Neural cell (in vitro differentiated cells): ENCODE measurements at regions not wholly inside any gene's neighbourhood (a gene's known extent, or its start where the extent isn't known, plus 50 kb on each side); places are given as distances from the start of the nearest gene placed in this dataset.

ENCODE experiments used
- H2AFZ ChIP-seq: fragments of 200-600, 300-800 bp; sonication (generic), shearing (Covaris generic); 2 replicates; pipeline ENCODE4 v1.6.0; 2014; ENCODE audit warnings: low read depth, mild to moderate bottlenecking, antibody characterized with exemption, low read length, moderate library complexity
- H3F3A ChIP-seq: fragments of 200-600 bp; shearing (Covaris generic); 2 replicates; pipeline ENCODE4 v1.6.1; 2016; ENCODE audit warnings: mild to moderate bottlenecking, moderate library complexity, mixed read lengths, antibody characterized with exemption, low read length; ENCODE audit not compliant: insufficient read depth, poor library complexity, severe bottlenecking
- H3K27ac ChIP-seq: fragments of 200-600, 300-800 bp; sonication (generic), shearing (Covaris generic); 2 replicates; pipeline ENCODE4 v1.5.1; 2014; ENCODE audit warnings: mild to moderate bottlenecking, low read length, moderate library complexity
- H3K27me3 ChIP-seq: fragments of 300-800, 200-600 bp; sonication (generic), shearing (Covaris generic); 2 replicates; pipeline ENCODE4 v1.6.0; 2014; ENCODE audit warnings: mild to moderate bottlenecking, low read depth, low read length, moderate library complexity; ENCODE audit not compliant: insufficient read depth
- H3K36me3 ChIP-seq: fragments of 300-800, 200-600 bp; sonication (generic), shearing (Covaris generic); 2 replicates; pipeline ENCODE4 v1.5.1; 2014; ENCODE audit warnings: mild to moderate bottlenecking, antibody characterized with exemption, low read length, moderate library complexity; ENCODE audit not compliant: insufficient read depth
- H3K4me2 ChIP-seq: fragments of 300-800, 200-600 bp; sonication (generic), shearing (Covaris generic); 2 replicates; pipeline ENCODE4 v1.6.0; 2014; ENCODE audit warnings: mild to moderate bottlenecking, low read length
- H3K4me3 ChIP-seq: fragments of 300-800, 200-600 bp; sonication (generic), shearing (Covaris generic); 2 replicates; pipeline ENCODE4 v1.5.1; 2014; ENCODE audit warnings: mild to moderate bottlenecking, low read length, moderate library complexity
- H3K79me2 ChIP-seq: fragments of 200-600 bp; shearing (Covaris generic); replicated peaks from 2 replicates; pipeline ENCODE4 v1.6.0; 2014; ENCODE audit warnings: mild to moderate bottlenecking, low read length, moderate library complexity; ENCODE audit not compliant: insufficient read depth
- H3K9ac ChIP-seq: fragments of 300-800, 200-600 bp; sonication (generic), shearing (Covaris generic); 2 replicates; pipeline ENCODE4 v1.6.1; 2016; ENCODE audit warnings: mild to moderate bottlenecking, low read length, mixed read lengths
- H3K9me2 ChIP-seq: fragments of 200-600 bp; shearing (Covaris generic); 2 replicates; pipeline ENCODE4 v1.6.1; 2016; ENCODE audit warnings: mild to moderate bottlenecking, low read length, mixed read lengths; ENCODE audit not compliant: insufficient read depth
- H3K9me3 ChIP-seq: fragments of 200-600, 300-800 bp; sonication (generic), shearing (Covaris generic); 2 replicates; pipeline ENCODE4 v1.6.1; 2016; ENCODE audit warnings: mild to moderate bottlenecking, mixed run types, low read length, moderate library complexity, mixed read lengths
- H4K20me1 ChIP-seq: fragments of 200-600 bp; shearing (Covaris generic); 2 replicates; pipeline ENCODE4 v1.6.1; 2016; ENCODE audit warnings: mild to moderate bottlenecking, mixed run types; ENCODE audit not compliant: insufficient read depth
- EP300 ChIP-seq: fragments of 450-650 bp; conservative IDR thresholded peaks from 2 replicates; pipeline ENCODE4 v1.6.1; 2014; ENCODE audit warnings: antibody characterized with exemption, mild to moderate bottlenecking, moderate library complexity; ENCODE audit not compliant: poor library complexity, severe bottlenecking
- EZH2 ChIP-seq: fragments of 200-600, 300-800 bp; shearing (Covaris generic), sonication (generic); IDR thresholded peaks from 2 replicates; pipeline ENCODE4 v1.6.1; 2014; ENCODE audit warnings: antibody characterized with exemption, low read length, borderline replicate concordance, mild to moderate bottlenecking; ENCODE audit not compliant: insufficient read depth, poor library complexity, severe bottlenecking
- MXI1 ChIP-seq: fragments of 450-650 bp; conservative IDR thresholded peaks from 2 replicates; pipeline ENCODE4 v1.6.1; 2014; ENCODE audit warnings: antibody characterized with exemption, mild to moderate bottlenecking; ENCODE audit not compliant: poor library complexity, severe bottlenecking
- POLR2AphosphoS5 ChIP-seq: IDR thresholded peaks from 2 replicates; pipeline ENCODE4 v1.6.1; 2012
- RAD21 ChIP-seq: fragments of 450-650 bp; conservative IDR thresholded peaks from 2 replicates; pipeline ENCODE4 v1.6.1; 2014; ENCODE audit warnings: antibody characterized with exemption, mild to moderate bottlenecking, moderate library complexity
- SMC3 ChIP-seq: fragments of 450-650 bp; conservative IDR thresholded peaks from 2 replicates; pipeline ENCODE4 v1.6.1; 2014; ENCODE audit warnings: antibody characterized with exemption, mild to moderate bottlenecking, moderate library complexity; ENCODE audit not compliant: poor library complexity
- TAF1 ChIP-seq: IDR thresholded peaks from 2 replicates; pipeline ENCODE4 v1.6.1; 2012; ENCODE audit warnings: low read depth
- TF ChIP-seq, protein P1 (sequence below): fragments of 450-650 bp; IDR thresholded peaks from 2 replicates; pipeline ENCODE4 v1.5.1; 2014; ENCODE audit warnings: antibody characterized with exemption, mild to moderate bottlenecking, moderate library complexity; ENCODE audit not compliant: poor library complexity, severe bottlenecking
- TF ChIP-seq, protein P2 (sequence below): IDR thresholded peaks from 2 replicates; pipeline ENCODE4 v1.6.1; 2012; ENCODE audit warnings: borderline replicate concordance

GRCh38 chr16:76883076-76883475 lies 307.9 kb upstream of the MON1B start:
- no peaks in the 10 kb centered on the region for H3K79me2 ChIP-seq
- H4K20me1 ChIP-seq, result no peaks in the 10 kb centered on the region
- no peaks in the 10 kb centered on the region for H3K9me2 ChIP-seq
- H3K27ac ChIP-seq, result no peak overlapping the region
- no peak overlapping the region for H3K9ac ChIP-seq
- no peaks in the 10 kb centered on the region for H3K27me3 ChIP-seq
- H3K4me2 ChIP-seq, result no peak overlapping the region
- no peaks in the 10 kb centered on the region for H3F3A ChIP-seq
- H3K36me3 ChIP-seq, result no peaks in the 10 kb centered on the region
- TF ChIP-seq EZH2 (no peak), MXI1 (no peak), SMC3 (no peak), POLR2AphosphoS5 (no peak), TAF1 (no peak), EP300 (no peak), RAD21 (no peak)
- TF ChIP-seq, protein P1, sequence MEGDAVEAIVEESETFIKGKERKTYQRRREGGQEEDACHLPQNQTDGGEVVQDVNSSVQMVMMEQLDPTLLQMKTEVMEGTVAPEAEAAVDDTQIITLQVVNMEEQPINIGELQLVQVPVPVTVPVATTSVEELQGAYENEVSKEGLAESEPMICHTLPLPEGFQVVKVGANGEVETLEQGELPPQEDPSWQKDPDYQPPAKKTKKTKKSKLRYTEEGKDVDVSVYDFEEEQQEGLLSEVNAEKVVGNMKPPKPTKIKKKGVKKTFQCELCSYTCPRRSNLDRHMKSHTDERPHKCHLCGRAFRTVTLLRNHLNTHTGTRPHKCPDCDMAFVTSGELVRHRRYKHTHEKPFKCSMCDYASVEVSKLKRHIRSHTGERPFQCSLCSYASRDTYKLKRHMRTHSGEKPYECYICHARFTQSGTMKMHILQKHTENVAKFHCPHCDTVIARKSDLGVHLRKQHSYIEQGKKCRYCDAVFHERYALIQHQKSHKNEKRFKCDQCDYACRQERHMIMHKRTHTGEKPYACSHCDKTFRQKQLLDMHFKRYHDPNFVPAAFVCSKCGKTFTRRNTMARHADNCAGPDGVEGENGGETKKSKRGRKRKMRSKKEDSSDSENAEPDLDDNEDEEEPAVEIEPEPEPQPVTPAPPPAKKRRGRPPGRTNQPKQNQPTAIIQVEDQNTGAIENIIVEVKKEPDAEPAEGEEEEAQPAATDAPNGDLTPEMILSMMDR, result no peak
- TF ChIP-seq, protein P2, sequence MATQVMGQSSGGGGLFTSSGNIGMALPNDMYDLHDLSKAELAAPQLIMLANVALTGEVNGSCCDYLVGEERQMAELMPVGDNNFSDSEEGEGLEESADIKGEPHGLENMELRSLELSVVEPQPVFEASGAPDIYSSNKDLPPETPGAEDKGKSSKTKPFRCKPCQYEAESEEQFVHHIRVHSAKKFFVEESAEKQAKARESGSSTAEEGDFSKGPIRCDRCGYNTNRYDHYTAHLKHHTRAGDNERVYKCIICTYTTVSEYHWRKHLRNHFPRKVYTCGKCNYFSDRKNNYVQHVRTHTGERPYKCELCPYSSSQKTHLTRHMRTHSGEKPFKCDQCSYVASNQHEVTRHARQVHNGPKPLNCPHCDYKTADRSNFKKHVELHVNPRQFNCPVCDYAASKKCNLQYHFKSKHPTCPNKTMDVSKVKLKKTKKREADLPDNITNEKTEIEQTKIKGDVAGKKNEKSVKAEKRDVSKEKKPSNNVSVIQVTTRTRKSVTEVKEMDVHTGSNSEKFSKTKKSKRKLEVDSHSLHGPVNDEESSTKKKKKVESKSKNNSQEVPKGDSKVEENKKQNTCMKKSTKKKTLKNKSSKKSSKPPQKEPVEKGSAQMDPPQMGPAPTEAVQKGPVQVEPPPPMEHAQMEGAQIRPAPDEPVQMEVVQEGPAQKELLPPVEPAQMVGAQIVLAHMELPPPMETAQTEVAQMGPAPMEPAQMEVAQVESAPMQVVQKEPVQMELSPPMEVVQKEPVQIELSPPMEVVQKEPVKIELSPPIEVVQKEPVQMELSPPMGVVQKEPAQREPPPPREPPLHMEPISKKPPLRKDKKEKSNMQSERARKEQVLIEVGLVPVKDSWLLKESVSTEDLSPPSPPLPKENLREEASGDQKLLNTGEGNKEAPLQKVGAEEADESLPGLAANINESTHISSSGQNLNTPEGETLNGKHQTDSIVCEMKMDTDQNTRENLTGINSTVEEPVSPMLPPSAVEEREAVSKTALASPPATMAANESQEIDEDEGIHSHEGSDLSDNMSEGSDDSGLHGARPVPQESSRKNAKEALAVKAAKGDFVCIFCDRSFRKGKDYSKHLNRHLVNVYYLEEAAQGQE, result no peak
- H2AFZ ChIP-seq, result no peak overlapping the region
- no peaks in the 10 kb centered on the region for H3K9me3 ChIP-seq
- H3K4me3 ChIP-seq, result no peak overlapping the region

- no peaks in the 10 kb centered on the region for H3K79me2 ChIP-seq
- H3K4me3 ChIP-seq, result no peak overlapping the region
- H3K27me3 ChIP-seq, result no peaks in the 10 kb centered on the region
- H4K20me1 ChIP-seq, result no peaks in the 10 kb centered on the region
- no peak overlapping the region for H3K9ac ChIP-seq
- H3K27ac ChIP-seq, result no peak overlapping the region
- H2AFZ ChIP-seq, result no peak overlapping the region
- H3K9me3 ChIP-seq, result no peaks in the 10 kb centered on the region
- TF ChIP-seq, protein P1, result no peak
- TF ChIP-seq, protein P2, result no peak
- TF ChIP-seq POLR2AphosphoS5 (no peak), RAD21 (no peak), MXI1 (no peak), EZH2 (no peak), SMC3 (no peak), EP300 (no peak), TAF1 (no peak)
- H3F3A ChIP-seq, result no peaks in the 10 kb centered on the region
- H3K4me2 ChIP-seq, result no peak overlapping the region
- H3K9me2 ChIP-seq, result no peaks in the 10 kb centered on the region
- no peaks in the 10 kb centered on the region for H3K36me3 ChIP-seq
Measured at GRCh38 chr16:76885776-76886537, 305.0 kb upstream of the MON1B start.
